ENCODE measurements at regions not wholly inside any gene's neighbourhood (a gene's known extent, or its start where the extent isn't known, plus 50 kb on each side); places are given as distances from the start of the nearest gene placed in this dataset.
"Not testable (repeated sequence)": the region's sequence is repeated elsewhere in the genome, so short reads cannot be mapped to it uniquely, and the experiment has no call there.

DNA sequence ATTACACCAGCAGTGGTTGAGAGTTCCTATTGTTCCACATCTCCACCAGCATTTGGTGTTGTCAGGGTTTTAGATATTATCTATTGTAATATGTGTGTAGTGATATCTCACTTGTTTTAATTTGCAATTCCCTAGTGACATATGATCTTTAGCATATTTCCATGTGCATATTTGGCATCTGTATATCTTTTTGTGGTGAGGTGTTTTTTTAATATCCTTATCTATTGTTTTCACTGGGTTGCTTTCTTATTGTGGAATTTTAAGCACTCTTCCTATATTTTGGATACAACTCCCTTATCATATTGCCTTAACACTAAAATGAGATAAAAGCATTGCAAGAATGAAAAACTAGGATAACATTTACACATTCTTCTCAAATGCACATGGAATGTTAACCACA lies 453.9 kb upstream of the FSIP2 start:
- TF ChIP-seq, protein P1, sequence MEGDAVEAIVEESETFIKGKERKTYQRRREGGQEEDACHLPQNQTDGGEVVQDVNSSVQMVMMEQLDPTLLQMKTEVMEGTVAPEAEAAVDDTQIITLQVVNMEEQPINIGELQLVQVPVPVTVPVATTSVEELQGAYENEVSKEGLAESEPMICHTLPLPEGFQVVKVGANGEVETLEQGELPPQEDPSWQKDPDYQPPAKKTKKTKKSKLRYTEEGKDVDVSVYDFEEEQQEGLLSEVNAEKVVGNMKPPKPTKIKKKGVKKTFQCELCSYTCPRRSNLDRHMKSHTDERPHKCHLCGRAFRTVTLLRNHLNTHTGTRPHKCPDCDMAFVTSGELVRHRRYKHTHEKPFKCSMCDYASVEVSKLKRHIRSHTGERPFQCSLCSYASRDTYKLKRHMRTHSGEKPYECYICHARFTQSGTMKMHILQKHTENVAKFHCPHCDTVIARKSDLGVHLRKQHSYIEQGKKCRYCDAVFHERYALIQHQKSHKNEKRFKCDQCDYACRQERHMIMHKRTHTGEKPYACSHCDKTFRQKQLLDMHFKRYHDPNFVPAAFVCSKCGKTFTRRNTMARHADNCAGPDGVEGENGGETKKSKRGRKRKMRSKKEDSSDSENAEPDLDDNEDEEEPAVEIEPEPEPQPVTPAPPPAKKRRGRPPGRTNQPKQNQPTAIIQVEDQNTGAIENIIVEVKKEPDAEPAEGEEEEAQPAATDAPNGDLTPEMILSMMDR (IDR thresholded peaks at IDR 0.05; ENCODE audit: control insufficient read depth, insufficient read depth, low read depth, low read length, missing control alignments): no peak
- H3K4me3 ChIP-seq (ENCODE audit: control insufficient read depth, low read depth, low read length): no peak overlapping the region
- no peak for DNase-seq (ENCODE audit: low read depth)

- H3K4me3 ChIP-seq (ENCODE audit: control insufficient read depth, low read depth, low read length); DNase-seq (ENCODE audit: low read depth): not testable (repeated sequence)
Observed at GRCh38 chr2:185290012-185290411, 448.6 kb upstream of the FSIP2 start.

DNA sequence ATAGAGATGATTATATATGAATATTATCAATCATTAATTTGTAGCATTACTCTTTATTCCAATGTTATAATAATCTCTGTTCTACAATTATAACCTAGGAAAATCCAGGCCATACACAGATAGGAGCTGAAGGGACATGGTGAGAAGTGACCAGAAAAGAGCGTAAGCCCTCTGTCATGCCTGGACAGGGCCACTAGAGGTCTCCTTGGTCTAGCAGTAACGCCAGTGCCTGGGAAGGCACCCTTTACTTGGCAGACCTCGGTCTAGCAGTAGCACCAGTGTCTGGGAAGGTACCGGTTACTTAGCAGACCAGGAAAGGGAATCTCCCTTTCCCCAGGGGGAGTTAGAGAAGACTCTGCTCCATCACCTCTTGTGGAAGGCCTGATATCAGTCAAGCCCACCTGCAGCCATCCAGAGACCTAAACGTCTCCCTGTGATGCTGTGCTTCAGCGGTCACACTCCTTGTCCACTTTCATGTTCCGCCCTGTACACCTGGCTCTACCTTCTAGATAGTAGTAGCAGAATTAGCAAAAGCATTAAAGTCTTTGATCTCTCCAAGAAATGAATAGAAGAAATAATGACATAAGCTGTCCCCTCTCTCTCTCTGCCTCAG lies 447.5 kb upstream of the FSIP2 start:
- DNase-seq (ENCODE audit: low read depth): no peak
- TF ChIP-seq, protein P1 (IDR thresholded peaks at IDR 0.05; ENCODE audit: control insufficient read depth, insufficient read depth, low read depth, low read length, missing control alignments): peak; percentile 52
- H3K4me3 ChIP-seq (ENCODE audit: control insufficient read depth, low read depth, low read length): no peak overlapping the region

DNA sequence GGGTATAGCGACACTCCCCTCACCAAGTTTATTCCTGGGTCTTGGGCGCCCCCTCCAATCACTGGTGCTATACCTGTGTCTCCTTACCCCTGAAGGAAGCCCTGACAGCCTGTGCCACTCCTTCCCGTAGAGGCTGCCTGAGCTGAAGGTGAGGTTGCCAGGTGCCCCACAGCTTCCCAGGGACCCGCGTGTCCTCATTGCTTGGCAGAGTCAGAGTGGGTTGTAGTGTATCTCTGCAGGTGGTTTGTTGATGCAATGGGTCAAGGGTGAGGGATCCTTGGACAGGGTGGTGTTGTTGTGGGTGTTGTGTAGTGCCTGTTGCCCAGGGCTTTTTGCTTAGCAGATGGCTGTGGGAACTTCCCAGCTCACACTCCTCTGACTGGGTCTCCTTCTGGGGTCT lies 438.7 kb upstream of the FSIP2 start:
- no peak overlapping the region for H3K4me3 ChIP-seq (ENCODE audit: control insufficient read depth, low read depth, low read length)
- TF ChIP-seq, protein P1 (IDR thresholded peaks at IDR 0.05; ENCODE audit: control insufficient read depth, insufficient read depth, low read depth, low read length, missing control alignments): no peak
- DNase-seq (ENCODE audit: low read depth): no peak

DNA sequence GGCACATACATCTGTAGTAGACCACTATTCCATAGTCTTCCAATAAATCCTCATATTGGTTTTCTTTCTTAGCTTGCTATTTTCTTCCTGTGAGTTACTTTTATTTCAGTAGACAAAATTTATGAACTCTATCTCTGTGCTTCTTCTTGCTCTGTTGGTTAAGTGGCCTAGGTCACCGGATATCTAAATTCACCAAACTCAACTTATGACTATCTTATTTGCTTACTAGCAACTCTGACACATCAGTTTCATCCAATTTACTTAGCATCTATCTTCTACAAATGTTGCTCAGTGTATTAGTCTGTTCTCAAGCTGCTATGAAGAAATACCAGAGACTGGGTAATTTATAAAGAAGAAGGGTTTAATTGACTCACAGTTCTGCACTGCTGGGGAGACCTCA lies 432.5 kb upstream of the FSIP2 start:
- no peak for DNase-seq (ENCODE audit: low read depth)
- no peak overlapping the region for H3K4me3 ChIP-seq (ENCODE audit: control insufficient read depth, low read depth, low read length)
- TF ChIP-seq, protein P1 (IDR thresholded peaks at IDR 0.05; ENCODE audit: control insufficient read depth, insufficient read depth, low read depth, low read length, missing control alignments): no peak

DNA sequence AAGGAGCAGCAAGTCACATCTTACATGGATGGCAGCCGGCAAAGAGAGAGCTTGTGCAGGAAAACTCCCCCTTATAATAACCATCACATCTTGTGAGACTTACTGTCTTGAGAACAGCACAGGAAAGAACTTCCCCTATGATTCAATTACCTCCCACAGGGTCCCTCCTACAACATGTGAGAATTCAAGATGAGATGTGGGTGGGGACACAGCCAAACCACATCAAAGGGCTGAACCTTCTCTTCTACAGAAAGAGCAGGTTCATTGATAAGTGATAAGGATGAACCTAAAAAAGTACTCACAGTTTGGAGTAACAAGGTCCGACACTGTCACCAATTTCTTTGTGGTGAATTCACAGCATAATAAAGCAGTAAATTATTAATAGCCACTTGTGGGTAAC lies 422.2 kb upstream of the FSIP2 start:
- no peak for DNase-seq (ENCODE audit: low read depth)
- no peak overlapping the region for H3K4me3 ChIP-seq (ENCODE audit: control insufficient read depth, low read depth, low read length)
- TF ChIP-seq, protein P1 (IDR thresholded peaks at IDR 0.05; ENCODE audit: control insufficient read depth, insufficient read depth, low read depth, low read length, missing control alignments): no peak

- TF ChIP-seq, protein P1 (IDR thresholded peaks at IDR 0.05; ENCODE audit: control insufficient read depth, insufficient read depth, low read depth, low read length, missing control alignments): no peak
- DNase-seq (ENCODE audit: low read depth): no peak
- no peak overlapping the region for H3K4me3 ChIP-seq (ENCODE audit: control insufficient read depth, low read depth, low read length)
Observed at GRCh38 chr2:185318271-185318724, 420.3 kb upstream of the FSIP2 start.

Data from AG09309 (cell line).